GM11168 (cell line): ENCODE measurements at regions not wholly inside any gene's neighbourhood (a gene's known extent, or its start where the extent isn't known, plus 50 kb on each side); places are given as distances from the start of the nearest gene placed in this dataset.
"Not testable (repeated sequence)": the region's sequence is repeated elsewhere in the genome, so short reads cannot be mapped to it uniquely, and the experiment has no call there.

Experiments
- in situ Hi-C: fragments of 300-500 bp; cut with MboI; formaldehyde crosslinking; loops from one replicate; pipeline ENCODE4 v1.12.0; 2022; ENCODE audit warnings: low sequenced_read_pairs; ENCODE audit not compliant: unreplicated experiment

DNA sequence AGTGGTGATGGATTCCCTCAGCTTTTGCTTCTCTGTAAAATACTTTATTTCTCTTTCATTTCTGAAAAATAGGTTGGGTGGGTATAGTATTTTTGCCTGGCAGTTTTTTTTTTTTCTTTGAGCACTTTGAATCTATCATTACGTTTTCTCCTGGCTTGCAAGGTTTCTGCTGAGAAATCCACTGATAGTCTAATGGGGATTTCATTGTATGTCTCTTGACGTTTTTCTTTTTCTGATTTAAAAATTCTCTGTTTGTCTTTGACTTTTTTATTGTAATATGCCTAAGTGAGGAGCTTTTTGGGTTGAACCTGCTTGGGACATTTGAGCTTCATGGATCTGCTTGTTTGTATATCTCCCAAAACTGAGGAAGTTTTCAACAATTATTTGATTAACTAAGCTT lies 606.0 kb downstream of the KCNH5 start:
- in situ Hi-C loops = no loop called here

GRCh38 chr14:62443796-62444195 lies 601.5 kb downstream of the KCNH5 start:
- in situ Hi-C loops = no loop called here

DNA sequence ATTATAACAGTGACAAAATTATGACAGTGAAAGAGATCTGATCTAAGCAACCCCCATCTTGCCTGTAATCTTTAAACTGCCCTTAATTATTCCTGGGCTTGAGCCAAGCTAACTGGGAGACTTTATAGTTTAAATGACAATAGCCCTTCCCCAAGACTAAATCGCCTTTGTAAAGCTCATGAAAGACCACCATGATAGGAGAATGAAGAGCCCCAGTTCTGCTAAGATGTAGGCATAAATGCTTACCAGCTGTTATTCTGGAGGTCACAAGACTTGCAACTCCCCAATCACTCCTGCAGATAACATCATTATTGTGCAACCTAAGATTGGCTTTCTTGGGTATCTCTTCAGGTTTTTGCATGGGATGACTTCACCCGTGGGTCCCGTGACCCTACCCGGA lies 599.7 kb downstream of the KCNH5 start:
- in situ Hi-C loops = no loop called here

DNA sequence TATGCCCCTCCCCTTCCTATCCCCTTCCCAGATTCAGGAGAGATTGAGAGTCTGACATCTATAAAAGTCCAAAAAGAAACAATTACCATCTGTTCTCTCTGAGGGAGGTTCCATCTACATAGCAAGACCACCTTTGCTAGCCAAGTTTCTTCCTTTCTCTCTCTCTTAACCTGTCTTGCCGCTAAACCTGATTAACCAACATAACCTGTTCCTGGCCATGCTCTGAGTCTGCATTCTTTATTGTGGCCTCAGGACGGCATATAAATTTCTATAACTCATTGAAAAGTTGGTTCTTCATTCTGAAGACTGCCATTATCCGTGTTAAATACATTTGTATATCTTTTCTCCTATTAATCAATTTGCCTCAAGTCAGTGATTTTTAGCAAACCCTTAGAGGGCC lies 594.0 kb downstream of the KCNH5 start:
- in situ Hi-C loops = no loop called here

GRCh38 chr14:62453226-62453625 lies 592.0 kb downstream of the KCNH5 start:
- in situ Hi-C loops = no loop called here

- in situ Hi-C loops = no loop called here
These were observed 589.8 kb downstream of the KCNH5 start for GRCh38 chr14:62455446-62455845.

- in situ Hi-C loops = no loop called here
These were observed 582.3 kb downstream of the KCNH5 start for GRCh38 chr14:62462988-62463387.

GRCh38 chr14:62468946-62469345 lies 576.3 kb downstream of the KCNH5 start:
- in situ Hi-C loops = no loop called here

GRCh38 chr14:62470935-62471334 lies 574.3 kb downstream of the KCNH5 start:
- in situ Hi-C loops = no loop called here

DNA sequence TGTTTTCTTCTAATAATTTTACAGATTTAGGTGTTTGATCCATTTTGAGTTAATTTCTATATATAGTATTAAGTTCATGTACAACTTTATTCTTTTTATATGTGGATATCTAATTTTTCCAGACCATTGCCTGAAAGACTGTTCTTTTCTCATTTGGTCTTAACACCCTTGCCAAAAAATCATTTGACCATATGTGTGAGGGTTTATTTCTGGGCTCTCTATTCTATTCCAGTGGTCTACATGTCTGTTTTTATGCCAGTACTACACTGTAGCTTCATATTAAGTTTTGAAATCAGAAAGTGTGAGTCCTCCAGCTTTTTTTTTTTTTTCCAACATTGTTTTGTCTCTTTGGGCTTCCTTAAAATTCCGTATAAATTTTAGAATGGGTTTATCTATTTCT lies 554.1 kb downstream of the KCNH5 start:
- in situ Hi-C loops = no loop called here

- in situ Hi-C loops = no loop called here
These were observed 547.5 kb downstream of the KCNH5 start for GRCh38 chr14:62497708-62498107.

DNA sequence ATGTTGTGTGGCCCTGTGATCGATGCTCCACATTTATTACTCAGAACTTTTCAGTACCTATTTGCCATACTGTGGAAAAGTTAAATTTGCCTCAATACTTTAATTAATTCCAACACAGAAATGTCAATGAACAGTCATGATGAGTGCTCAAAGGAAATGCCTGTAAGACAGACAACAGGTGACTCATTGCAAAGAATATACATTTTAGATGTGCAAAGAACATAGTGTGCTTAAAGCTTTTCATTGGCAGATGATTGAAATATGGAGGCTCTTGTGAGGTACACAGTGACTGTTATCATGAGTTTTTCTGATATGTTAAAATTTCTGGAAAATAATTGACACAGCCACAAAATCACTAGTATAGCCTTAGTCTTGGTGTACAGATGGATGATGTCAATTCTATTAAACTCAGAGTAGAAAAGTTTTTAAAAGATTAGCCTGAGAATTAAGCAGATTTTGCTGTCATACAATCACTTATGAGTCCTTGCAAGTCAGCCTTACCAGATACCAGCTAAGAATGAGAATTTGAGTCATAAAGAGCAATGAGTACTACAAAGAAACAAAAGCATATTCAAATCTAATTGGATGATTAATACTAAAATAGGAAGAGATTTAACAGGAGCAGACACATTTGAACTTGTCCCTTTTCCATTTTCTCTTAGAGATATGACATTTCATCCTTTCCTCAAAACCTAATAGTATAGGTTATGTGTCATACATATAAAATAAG lies 544.1 kb downstream of the KCNH5 start:
- in situ Hi-C loops = no loop called here

GRCh38 chr14:62505045-62505444 lies 540.2 kb downstream of the KCNH5 start:
- in situ Hi-C loops = no loop called here

DNA sequence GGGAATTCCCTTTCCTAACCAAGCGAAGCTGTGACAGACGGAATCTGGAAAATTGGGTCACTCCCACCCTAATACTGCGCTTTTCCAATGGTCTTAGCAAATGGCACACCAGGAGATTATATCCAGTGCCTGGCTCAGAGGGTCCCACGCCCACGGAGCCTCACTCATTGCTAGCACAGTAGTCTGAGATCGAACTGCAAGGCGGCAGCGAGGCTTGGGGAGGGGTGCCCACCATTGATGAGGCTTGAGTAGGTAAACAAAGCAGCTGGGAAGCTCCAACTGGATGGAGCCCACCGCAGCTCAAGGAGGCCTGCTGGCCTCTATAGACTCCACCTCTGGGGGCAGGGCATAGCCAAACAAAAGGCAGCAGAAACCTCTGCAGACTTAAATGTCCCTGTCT lies 523.9 kb downstream of the KCNH5 start:
- in situ Hi-C loops = not testable (repeated sequence)

GRCh38 chr14:62528296-62528695 lies 517.0 kb downstream of the KCNH5 start:
- in situ Hi-C loops = no loop called here

- in situ Hi-C loops = no loop called here
These were observed 513.1 kb downstream of the KCNH5 start for GRCh38 chr14:62532181-62532580.

- in situ Hi-C loops = no loop called here
These were observed 498.3 kb downstream of the KCNH5 start for GRCh38 chr14:62546862-62547474.

- in situ Hi-C loops = no loop called here
These were observed 487.8 kb downstream of the KCNH5 start for GRCh38 chr14:62557416-62557815.

DNA sequence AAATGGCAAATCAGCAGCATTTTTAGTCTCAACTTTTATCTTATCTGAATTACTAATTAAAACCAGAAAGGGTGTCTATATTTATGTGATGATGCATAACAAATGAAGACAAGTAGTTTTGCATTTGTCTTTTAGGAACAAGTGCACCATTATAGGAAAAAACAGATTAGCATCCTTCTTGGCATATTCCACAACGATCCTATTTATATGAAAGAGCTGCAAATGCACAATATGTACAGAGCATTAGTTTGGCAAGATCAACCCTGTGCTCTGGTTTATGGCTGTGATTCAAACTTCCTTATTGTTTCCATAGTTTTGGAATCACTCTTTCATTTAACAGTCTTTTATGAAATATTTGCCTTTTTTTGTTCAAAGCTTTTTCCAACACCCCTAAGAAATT lies 486.8 kb downstream of the KCNH5 start:
- in situ Hi-C loops = no loop called here

GRCh38 chr14:62585247-62585646 lies 460.0 kb downstream of the KCNH5 start:
- in situ Hi-C loops = no loop called here

DNA sequence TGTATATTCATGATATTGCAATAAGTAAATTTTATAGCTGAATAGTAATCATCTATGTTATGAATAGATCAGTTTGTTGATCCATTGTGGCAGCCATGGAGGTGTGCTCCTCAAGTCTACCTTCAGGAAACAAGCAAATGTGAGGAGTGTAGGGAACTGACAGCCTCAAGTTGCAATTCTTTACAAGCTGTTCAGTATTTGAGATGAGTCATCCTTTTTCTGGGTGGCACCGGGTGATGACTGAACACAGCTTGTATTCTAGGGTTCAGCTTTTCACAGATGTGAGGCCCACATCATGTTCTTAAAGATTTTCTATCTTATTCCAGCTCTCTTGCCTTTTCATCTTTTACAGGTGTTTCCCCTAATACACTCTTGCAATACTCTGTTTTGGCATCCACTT lies 452.4 kb downstream of the KCNH5 start:
- in situ Hi-C loops = no loop called here

GRCh38 chr14:62597143-62597542 lies 448.1 kb downstream of the KCNH5 start:
- in situ Hi-C loops = no loop called here
